ENCODE measurements at regions not wholly inside any gene's neighbourhood (a gene's known extent, or its start where the extent isn't known, plus 50 kb on each side); places are given as distances from the start of the nearest gene placed in this dataset.

DNA sequence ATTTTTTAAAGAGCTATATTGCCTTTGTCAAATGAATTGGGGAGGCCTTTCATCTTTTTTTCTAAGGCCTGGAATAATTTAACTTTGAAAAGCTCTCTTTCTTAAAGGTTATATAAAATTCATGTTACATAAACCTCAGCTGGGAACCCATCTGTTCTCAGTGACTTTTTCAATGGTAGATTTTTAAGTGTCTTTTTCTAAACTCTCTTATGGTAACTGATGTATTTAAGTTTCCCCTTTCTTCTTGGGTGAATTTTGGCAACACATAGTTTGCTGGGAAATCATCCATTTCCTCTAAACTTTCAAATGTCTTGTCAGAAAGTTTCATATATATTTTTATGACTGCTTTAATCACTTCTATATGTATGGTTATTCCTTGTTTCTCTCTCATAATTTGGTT is 362.2 kb upstream of the KLF6 start:
- TF ChIP-seq, protein P1, sequence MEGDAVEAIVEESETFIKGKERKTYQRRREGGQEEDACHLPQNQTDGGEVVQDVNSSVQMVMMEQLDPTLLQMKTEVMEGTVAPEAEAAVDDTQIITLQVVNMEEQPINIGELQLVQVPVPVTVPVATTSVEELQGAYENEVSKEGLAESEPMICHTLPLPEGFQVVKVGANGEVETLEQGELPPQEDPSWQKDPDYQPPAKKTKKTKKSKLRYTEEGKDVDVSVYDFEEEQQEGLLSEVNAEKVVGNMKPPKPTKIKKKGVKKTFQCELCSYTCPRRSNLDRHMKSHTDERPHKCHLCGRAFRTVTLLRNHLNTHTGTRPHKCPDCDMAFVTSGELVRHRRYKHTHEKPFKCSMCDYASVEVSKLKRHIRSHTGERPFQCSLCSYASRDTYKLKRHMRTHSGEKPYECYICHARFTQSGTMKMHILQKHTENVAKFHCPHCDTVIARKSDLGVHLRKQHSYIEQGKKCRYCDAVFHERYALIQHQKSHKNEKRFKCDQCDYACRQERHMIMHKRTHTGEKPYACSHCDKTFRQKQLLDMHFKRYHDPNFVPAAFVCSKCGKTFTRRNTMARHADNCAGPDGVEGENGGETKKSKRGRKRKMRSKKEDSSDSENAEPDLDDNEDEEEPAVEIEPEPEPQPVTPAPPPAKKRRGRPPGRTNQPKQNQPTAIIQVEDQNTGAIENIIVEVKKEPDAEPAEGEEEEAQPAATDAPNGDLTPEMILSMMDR (conservative IDR thresholded peaks at IDR 0.05; ENCODE audit: low read depth, low read length): no peak
- no peak for TF ChIP-seq EZH2phosphoT487 (IDR thresholded peaks at IDR 0.05; ENCODE audit: borderline replicate concordance, low read length)

Measured in PC-3 (cell line).